ENCODE measurements at regions not wholly inside any gene's neighbourhood (a gene's known extent, or its start where the extent isn't known, plus 50 kb on each side); places are given as distances from the start of the nearest gene placed in this dataset.

DNA sequence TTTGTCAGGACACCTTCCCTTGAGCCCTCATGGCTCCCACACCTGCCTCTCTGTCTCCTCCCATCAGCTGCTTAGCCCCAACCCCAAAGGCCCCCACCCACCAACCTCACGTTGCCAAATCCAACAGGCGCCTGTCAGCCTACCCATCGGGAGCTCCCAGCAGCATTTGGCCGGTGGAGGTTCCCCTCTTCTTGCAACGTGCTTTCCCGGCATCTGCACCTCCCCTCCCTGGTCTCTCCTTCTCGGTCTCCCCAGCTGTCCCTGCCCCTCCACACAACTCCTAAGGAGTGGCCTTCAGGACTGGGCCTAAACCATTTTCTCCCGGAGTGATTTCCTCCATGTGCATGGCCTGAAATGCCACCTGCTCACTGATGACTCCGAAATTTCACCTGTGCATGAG is 71.9 kb downstream of the KLHDC7A start (continued):
- TF ChIP-seq YY1 (IDR thresholded peaks at IDR 0.05; ENCODE audit: low read depth, low read length) = no peak
